GM23248 (cell line): ENCODE measurements at regions not wholly inside any gene's neighbourhood (a gene's known extent, or its start where the extent isn't known, plus 50 kb on each side); places are given as distances from the start of the nearest gene placed in this dataset.

Source experiments
- DNase-seq: peaks from one replicate; pipeline ENCODE4 v3.0.0-alpha.2; 2015
- H2AFZ ChIP-seq: fragments of 200-600 bp; sonication (generic); 2 replicates; pipeline ENCODE4 v1.6.1; 2016; ENCODE audit warnings: antibody characterized with exemption
- H3F3A ChIP-seq: fragments of 200-600 bp; sonication (generic); 2 replicates; pipeline ENCODE4 v1.6.1; 2016; ENCODE audit warnings: mild to moderate bottlenecking, antibody characterized with exemption, mixed run types; ENCODE audit not compliant: insufficient read depth
- H3K27ac ChIP-seq: fragments of 200-600 bp; sonication (generic); 2 replicates; pipeline ENCODE4 v1.5.1; 2016; ENCODE audit warnings: mild to moderate bottlenecking
- H3K27me3 ChIP-seq: fragments of 200-600 bp; sonication (generic); replicated peaks from 2 replicates; pipeline ENCODE4 v1.6.1; 2016; ENCODE audit warnings: mild to moderate bottlenecking; ENCODE audit not compliant: insufficient read depth
- H3K36me3 ChIP-seq: fragments of 200-600 bp; sonication (generic); 2 replicates; pipeline ENCODE4 v1.6.1; 2016; ENCODE audit warnings: low read depth, mild to moderate bottlenecking
- H3K4me1 ChIP-seq: fragments of 200-600 bp; sonication (generic); 2 replicates; pipeline ENCODE4 v1.6.1; 2016; ENCODE audit warnings: mild to moderate bottlenecking; ENCODE audit not compliant: insufficient read depth
- H3K4me2 ChIP-seq: fragments of 200-600 bp; sonication (generic); one replicate; pipeline ENCODE4 v1.6.1; 2016; ENCODE audit warnings: mild to moderate bottlenecking; ENCODE audit not compliant: unreplicated experiment
- H3K4me3 ChIP-seq: fragments of 200-600 bp; sonication (generic); 2 replicates; pipeline ENCODE4 v1.5.1; 2016; ENCODE audit warnings: mild to moderate bottlenecking
- H3K79me2 ChIP-seq: fragments of 200-600 bp; sonication (generic); 2 replicates; pipeline ENCODE4 v1.6.1; 2016; ENCODE audit warnings: mild to moderate bottlenecking; ENCODE audit not compliant: insufficient read depth
- H3K9ac ChIP-seq: fragments of 200-600 bp; sonication (generic); 2 replicates; pipeline ENCODE4 v1.6.1; 2016; ENCODE audit warnings: mild to moderate bottlenecking
- H3K9me2 ChIP-seq: fragments of 200-600 bp; sonication (generic); 2 replicates; pipeline ENCODE4 v1.6.1; 2016; ENCODE audit warnings: mixed run types, mild to moderate bottlenecking, moderate library complexity; ENCODE audit not compliant: insufficient read depth
- H3K9me3 ChIP-seq: fragments of 200-600 bp; sonication (generic); one replicate; pipeline ENCODE4 v1.6.1; 2017; ENCODE audit warnings: low read depth
- H4K20me1 ChIP-seq: fragments of 200-600 bp; sonication (generic); 2 replicates; pipeline ENCODE4 v1.6.0; 2016; ENCODE audit not compliant: insufficient read depth
- EZH2 ChIP-seq: fragments of 200-600 bp; sonication (generic); IDR thresholded peaks from 2 replicates; pipeline ENCODE4 v1.6.1; 2018; ENCODE audit warnings: antibody characterized with exemption, mild to moderate bottlenecking; ENCODE audit not compliant: insufficient read depth, poor library complexity, severe bottlenecking
- EZH2phosphoT487 ChIP-seq: fragments of 200-600 bp; sonication (generic); IDR thresholded peaks from 2 replicates; pipeline ENCODE4 v1.6.1; 2018; ENCODE audit warnings: antibody characterized with exemption, moderate library complexity, mild to moderate bottlenecking, low read depth; ENCODE audit not compliant: insufficient read depth
- WGBS, 2 experiments: methylation state at CpG; one replicate each; pipeline ENCODE4 v1.1.6; 2015 to 2017; ENCODE audit warnings: low lambda C conversion rate in 2 of 2, low coverage in 1 of 2; ENCODE audit errors: missing lambda C conversion rate in 2 of 2; 5-methylcytosine and 5-hydroxymethylcytosine counted together
- in situ Hi-C: fragments of 300-500 bp; cut with MboI; formaldehyde crosslinking; loops from 2 replicates; pipeline ENCODE4 v1.15.0; 2020

DNA sequence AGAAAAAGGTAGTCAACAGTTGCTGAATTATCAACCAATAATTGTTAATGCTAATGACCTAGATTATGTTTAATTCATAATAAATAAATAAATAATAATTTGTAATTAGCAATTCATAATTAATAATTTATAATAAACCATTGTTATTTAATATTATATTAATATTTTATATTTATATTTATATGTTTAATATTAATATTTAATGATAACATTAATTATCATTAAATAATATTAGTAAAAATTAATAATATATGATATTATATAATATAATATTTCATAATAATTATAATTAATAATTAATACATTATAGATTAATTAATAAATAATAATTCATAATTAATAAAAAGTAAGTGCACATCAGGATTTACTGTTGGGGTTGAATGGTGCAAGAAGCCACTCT lies 389.4 kb upstream of the RGPD4 start:
- Histone ChIP-seq H3K4me1 (no peaks in the 10 kb centered on the region), H3K9me3 (no peaks in the 10 kb centered on the region), H3K9me2 (no peaks in the 10 kb centered on the region), H2AFZ (no peak overlapping the region), H3K4me2 (no peak overlapping the region), H3K4me3 (no peak overlapping the region), H3K27ac (no peak overlapping the region), H3K36me3 (no peaks in the 10 kb centered on the region), H3K9ac (no peak overlapping the region), H3K79me2 (no peaks in the 10 kb centered on the region), H3K27me3 (no peaks in the 10 kb centered on the region), H4K20me1 (no peaks in the 10 kb centered on the region), H3F3A (no peaks in the 10 kb centered on the region)
- in situ Hi-C loops: no loop called here
- no peak for DNase-seq
- TF ChIP-seq EZH2 (no peak), EZH2phosphoT487 (no peak)

DNA sequence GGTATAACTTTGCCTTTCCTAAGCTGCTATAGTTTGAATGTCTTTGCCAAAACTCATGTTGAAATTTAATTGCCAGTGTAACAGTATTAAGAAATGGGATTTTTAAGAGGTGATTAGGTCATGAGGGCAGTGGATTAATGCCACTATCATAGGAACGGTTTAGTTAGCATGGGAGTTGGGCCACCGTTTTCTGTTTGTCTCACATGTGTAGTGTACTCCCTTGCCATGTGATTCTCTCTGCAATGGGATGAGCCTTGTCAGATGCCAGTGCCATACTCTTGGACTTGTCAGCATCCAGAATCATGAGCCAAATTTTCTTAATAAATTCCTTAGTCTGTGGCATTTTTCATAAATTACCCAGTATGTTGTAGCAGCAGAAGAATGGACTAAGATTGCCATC lies 388.9 kb upstream of the RGPD4 start:
- in situ Hi-C loops: no loop called here
- Histone ChIP-seq H3K27ac (no peak overlapping the region), H3K9me3 (no peaks in the 10 kb centered on the region), H3K27me3 (no peaks in the 10 kb centered on the region), H3K9ac (no peak overlapping the region), H3K36me3 (no peaks in the 10 kb centered on the region), H3K9me2 (no peaks in the 10 kb centered on the region), H3F3A (no peaks in the 10 kb centered on the region), H3K4me3 (no peak overlapping the region), H3K4me2 (no peak overlapping the region), H4K20me1 (no peaks in the 10 kb centered on the region), H2AFZ (no peak overlapping the region), H3K79me2 (no peaks in the 10 kb centered on the region), H3K4me1 (no peaks in the 10 kb centered on the region)
- no peak for TF ChIP-seq EZH2
- DNase-seq: no peak
- 0 to 3% methylated on average over 2 of the region's 2 CpGs for WGBS, 2 experiments

DNA sequence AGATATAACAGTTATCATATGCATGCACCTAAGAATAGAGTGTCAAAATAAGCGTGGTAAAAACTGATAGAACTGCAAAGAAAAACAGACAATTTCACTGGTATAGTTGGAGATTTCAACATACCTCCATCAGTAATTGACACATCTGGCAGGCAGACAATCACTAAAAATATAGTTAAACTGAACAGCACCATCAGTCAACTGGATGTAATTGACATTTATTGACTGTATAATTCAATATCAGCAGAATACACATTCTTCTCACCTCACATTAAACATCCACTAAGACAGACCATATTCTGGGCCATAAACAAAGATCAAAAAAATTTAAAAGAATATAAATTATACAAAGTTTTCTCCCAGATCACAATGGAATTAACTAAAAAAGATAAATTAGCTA lies 378.5 kb upstream of the RGPD4 start:
- no peaks in the 10 kb centered on the region for H3F3A ChIP-seq
- no peaks in the 10 kb centered on the region for H4K20me1 ChIP-seq
- in situ Hi-C loops: no loop called here
- no peak overlapping the region for H2AFZ ChIP-seq
- H3K9me2 ChIP-seq: no peaks in the 10 kb centered on the region
- no peak for TF ChIP-seq EZH2
- no peak for TF ChIP-seq EZH2phosphoT487
- H3K27ac ChIP-seq: no peak overlapping the region
- H3K27me3 ChIP-seq: no peaks in the 10 kb centered on the region
- WGBS, 2 experiments: 22 to 27% methylated on average over 1 of the region's 1 CpG
- DNase-seq: no peak
- no peaks in the 10 kb centered on the region for H3K36me3 ChIP-seq
- H3K4me2 ChIP-seq: no peak overlapping the region
- H3K4me1 ChIP-seq: no peaks in the 10 kb centered on the region
- H3K4me3 ChIP-seq: no peak overlapping the region
- H3K9me3 ChIP-seq: no peaks in the 10 kb centered on the region
- H3K79me2 ChIP-seq: no peaks in the 10 kb centered on the region
- H3K9ac ChIP-seq: no peak overlapping the region

DNA sequence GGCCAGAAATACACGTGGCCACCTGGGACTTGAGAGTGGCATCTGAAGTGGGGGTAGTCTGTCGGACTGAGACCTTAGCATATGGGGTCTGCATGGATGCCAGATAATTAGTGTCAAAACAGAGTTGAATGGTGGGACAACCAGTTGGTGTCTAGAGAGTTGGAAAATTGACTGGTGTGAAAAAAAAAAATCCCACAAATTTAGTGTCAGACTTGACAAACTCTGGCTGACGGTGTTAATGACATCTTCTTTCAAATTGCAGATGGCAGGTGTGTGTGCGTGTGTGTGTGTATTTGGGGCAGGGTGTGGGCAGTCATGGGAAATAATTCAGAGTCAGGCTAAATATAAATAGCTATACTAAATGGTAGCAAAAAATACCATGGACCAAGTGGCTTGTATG lies 365.4 kb upstream of the RGPD4 start:
- in situ Hi-C loops: no loop called here
- no peak overlapping the region for H3K4me3 ChIP-seq
- H3F3A ChIP-seq: no peaks in the 10 kb centered on the region
- H3K4me2 ChIP-seq: no peak overlapping the region
- no peak overlapping the region for H3K9ac ChIP-seq
- H4K20me1 ChIP-seq: no peaks in the 10 kb centered on the region
- no peak overlapping the region for H3K27ac ChIP-seq
- no peaks in the 10 kb centered on the region for H3K36me3 ChIP-seq
- 13 to 16% methylated on average over 4 of the region's 4 CpGs for WGBS, 2 experiments
- H3K9me2 ChIP-seq: no peaks in the 10 kb centered on the region
- TF ChIP-seq EZH2 (no peak), EZH2phosphoT487 (no peak)
- no peaks in the 10 kb centered on the region for H3K27me3 ChIP-seq
- no peaks in the 10 kb centered on the region for H3K4me1 ChIP-seq
- no peak overlapping the region for H2AFZ ChIP-seq
- no peaks in the 10 kb centered on the region for H3K9me3 ChIP-seq
- H3K79me2 ChIP-seq: no peaks in the 10 kb centered on the region
- no peak for DNase-seq

DNA sequence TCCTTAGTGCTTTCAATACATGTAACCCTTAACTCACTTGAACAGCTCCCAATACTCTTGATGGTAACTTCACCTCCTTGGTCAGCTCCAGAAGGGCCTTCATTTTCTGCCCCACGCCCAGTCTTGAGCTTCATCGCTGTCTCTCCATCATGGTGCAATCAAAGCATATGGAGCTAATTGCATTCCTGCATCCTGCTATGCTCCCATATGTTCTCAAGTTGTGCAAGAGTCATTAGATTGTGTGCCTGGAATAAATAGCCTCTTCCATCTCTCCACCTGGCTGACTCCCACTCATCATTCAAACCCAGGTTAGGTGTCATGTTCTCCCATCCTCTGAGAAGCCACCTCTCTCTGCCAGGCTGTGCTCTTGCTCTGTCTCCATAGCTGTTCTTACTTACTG lies 364.5 kb upstream of the RGPD4 start:
- H3K36me3 ChIP-seq: no peaks in the 10 kb centered on the region
- H3K9me2 ChIP-seq: no peaks in the 10 kb centered on the region
- H3F3A ChIP-seq: no peaks in the 10 kb centered on the region
- H3K79me2 ChIP-seq: no peaks in the 10 kb centered on the region
- H3K27me3 ChIP-seq: no peaks in the 10 kb centered on the region
- WGBS, 2 experiments: 31% methylated on average over 2 of the region's 2 CpGs
- no peak overlapping the region for H2AFZ ChIP-seq
- TF ChIP-seq EZH2phosphoT487: no peak
- TF ChIP-seq EZH2: no peak
- H3K4me2 ChIP-seq: no peak overlapping the region
- no peak for DNase-seq
- H4K20me1 ChIP-seq: no peaks in the 10 kb centered on the region
- no peak overlapping the region for H3K27ac ChIP-seq
- H3K9me3 ChIP-seq: no peaks in the 10 kb centered on the region
- in situ Hi-C loops: no loop called here
- no peak overlapping the region for H3K9ac ChIP-seq
- H3K4me3 ChIP-seq: no peak overlapping the region
- no peaks in the 10 kb centered on the region for H3K4me1 ChIP-seq
